Suprapubic skin (tissue), 4 donors: ENCODE measurements at regions not wholly inside any gene's neighbourhood (a gene's known extent, or its start where the extent isn't known, plus 50 kb on each side); places are given as distances from the start of the nearest gene placed in this dataset.

ENCODE experiments used
- CTCF ChIP-seq, 2 donors: fragments of 200-600 bp in 1 of 2; fragments of 450-650 bp in 1 of 2; sonication (generic) in 1 of 2; IDR thresholded peaks; one replicate each; pipeline ENCODE4 v1.5.1; 2016 to 2019; ENCODE audit warnings: antibody characterized with exemption in 2 of 2, mild to moderate bottlenecking in 1 of 2, moderate library complexity in 1 of 2
- EP300 ChIP-seq: sonication (generic); formaldehyde crosslinking; IDR thresholded peaks from one replicate; pipeline ENCODE4 v1.6.1; 2017; ENCODE audit warnings: antibody characterized with exemption
- POLR2A ChIP-seq, 2 donors: fragments of 450-650 bp; IDR thresholded peaks; one replicate each; pipeline ENCODE4 v1.6.1; 2017; ENCODE audit warnings: antibody characterized with exemption in 2 of 2, mild to moderate bottlenecking in 2 of 2, moderate library complexity in 2 of 2
- POLR2AphosphoS5 ChIP-seq, 3 donors: sonication (generic); formaldehyde crosslinking; IDR thresholded peaks; one replicate each; pipeline ENCODE4 v1.6.1; 2017; ENCODE audit warnings: antibody characterized with exemption in 3 of 3

GRCh38 chr10:117684672-117685211, 142.2 kb downstream of the EMX2 start:
- TF ChIP-seq POLR2A (IDR thresholded peaks at IDR 0.05): no peak
- peak in 1 of 2 donors; percentile 17 for TF ChIP-seq CTCF (IDR thresholded peaks at IDR 0.05)
- no peak for TF ChIP-seq EP300
- no peak for TF ChIP-seq POLR2AphosphoS5 (IDR thresholded peaks at IDR 0.05)
